Uterus (tissue), 3 donors: ENCODE measurements at regions not wholly inside any gene's neighbourhood (a gene's known extent, or its start where the extent isn't known, plus 50 kb on each side); places are given as distances from the start of the nearest gene placed in this dataset.
"Not testable (repeated sequence)": the region's sequence is repeated elsewhere in the genome, so short reads cannot be mapped to it uniquely, and the experiment has no call there.

Source experiments
- DNase-seq, 2 donors: peaks; one replicate each; pipeline ENCODE4 v3.0.0-alpha.2; 2019 to 2020
- H3K27ac ChIP-seq, 2 donors: fragments of 200-600 bp; sonication (generic); 1 replicate in 1 of 2; 2 replicates in 1 of 2; pipeline ENCODE4 v1.5.1; 2016 to 2018
- H3K27me3 ChIP-seq, 2 donors: fragments of 200-600 bp; sonication (generic); one replicate each; pipeline ENCODE4 v1.5.1; 2018 to 2019; ENCODE audit warnings: control low read depth in 1 of 2
- H3K36me3 ChIP-seq, 2 donors: fragments of 200-600 bp; sonication (generic); one replicate each; pipeline ENCODE4 v1.5.1; 2019; ENCODE audit warnings: control low read depth in 1 of 2
- H3K4me1 ChIP-seq, 2 donors: fragments of 200-600 bp; sonication (generic); one replicate each; pipeline ENCODE4 v1.5.1; 2018 to 2019; ENCODE audit warnings: control low read depth in 1 of 2
- H3K4me3 ChIP-seq, 2 donors: fragments of 200-600 bp; sonication (generic); 1 replicate in 1 of 2; 2 replicates in 1 of 2; pipeline ENCODE4 v1.5.1; 2018 to 2019; ENCODE audit warnings: mild to moderate bottlenecking in 1 of 2
- H3K9me3 ChIP-seq, 2 donors: fragments of 200-600 bp; sonication (generic); one replicate each; pipeline ENCODE4 v1.5.1; 2019; ENCODE audit warnings: control low read depth in 1 of 2
- POLR2A ChIP-seq, 2 donors: fragments of 450-650 bp; IDR thresholded peaks; one replicate each; pipeline ENCODE4 v1.6.1; 2016; ENCODE audit warnings: antibody characterized with exemption in 2 of 2, mild to moderate bottlenecking in 1 of 2, moderate library complexity in 1 of 2
- intact Hi-C: fragments of 100-400 bp; cut with DNase I; formaldehyde crosslinking; loops from one replicate; pipeline ENCODE4 v1.15.1; 2023; ENCODE audit warnings: low total_unique reads
- TF ChIP-seq, protein P1 (sequence below), 4 experiments: fragments of 200-600 bp in 2 of 4; fragments of 450-650 bp in 2 of 4; sonication (generic) in 2 of 4; IDR thresholded peaks; one replicate each; pipeline ENCODE4 v1.5.1; 2016 to 2019; ENCODE audit warnings: antibody characterized with exemption in 4 of 4, mild to moderate bottlenecking in 2 of 4, moderate library complexity in 1 of 4
- donor health status: DM: yes; HTN: yes; CAD: no.

DNA sequence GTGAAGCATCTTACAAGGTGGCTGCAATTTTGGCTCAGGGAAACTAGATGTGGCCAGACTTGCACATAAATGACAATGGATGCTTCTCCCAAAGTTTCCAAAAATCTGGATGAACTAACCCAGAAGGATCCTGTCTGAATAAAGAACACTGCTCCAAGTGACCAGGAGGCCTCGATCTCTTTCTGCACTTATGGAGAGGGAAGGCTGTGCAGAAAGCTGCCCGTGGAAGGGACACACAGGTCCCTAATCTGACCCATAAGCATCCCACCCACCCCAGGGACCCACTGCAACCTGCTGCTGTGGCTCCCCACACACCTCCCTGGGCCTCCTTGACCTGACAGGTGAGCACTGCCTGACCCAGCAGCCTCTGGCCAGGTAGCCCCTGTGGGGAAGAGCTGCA is 74.6 kb upstream of the SEC14L1 start:
- intact Hi-C loops = no loop called here
- no peak overlapping the region for H3K27ac ChIP-seq
- H3K4me1 ChIP-seq = no peaks in the 10 kb centered on the region
- no peak for DNase-seq
- no peak overlapping the region for H3K4me3 ChIP-seq
- no peaks in the 10 kb centered on the region for H3K36me3 ChIP-seq
- TF ChIP-seq, protein P1, sequence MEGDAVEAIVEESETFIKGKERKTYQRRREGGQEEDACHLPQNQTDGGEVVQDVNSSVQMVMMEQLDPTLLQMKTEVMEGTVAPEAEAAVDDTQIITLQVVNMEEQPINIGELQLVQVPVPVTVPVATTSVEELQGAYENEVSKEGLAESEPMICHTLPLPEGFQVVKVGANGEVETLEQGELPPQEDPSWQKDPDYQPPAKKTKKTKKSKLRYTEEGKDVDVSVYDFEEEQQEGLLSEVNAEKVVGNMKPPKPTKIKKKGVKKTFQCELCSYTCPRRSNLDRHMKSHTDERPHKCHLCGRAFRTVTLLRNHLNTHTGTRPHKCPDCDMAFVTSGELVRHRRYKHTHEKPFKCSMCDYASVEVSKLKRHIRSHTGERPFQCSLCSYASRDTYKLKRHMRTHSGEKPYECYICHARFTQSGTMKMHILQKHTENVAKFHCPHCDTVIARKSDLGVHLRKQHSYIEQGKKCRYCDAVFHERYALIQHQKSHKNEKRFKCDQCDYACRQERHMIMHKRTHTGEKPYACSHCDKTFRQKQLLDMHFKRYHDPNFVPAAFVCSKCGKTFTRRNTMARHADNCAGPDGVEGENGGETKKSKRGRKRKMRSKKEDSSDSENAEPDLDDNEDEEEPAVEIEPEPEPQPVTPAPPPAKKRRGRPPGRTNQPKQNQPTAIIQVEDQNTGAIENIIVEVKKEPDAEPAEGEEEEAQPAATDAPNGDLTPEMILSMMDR (IDR thresholded peaks at IDR 0.05) = no peak
- no peak for TF ChIP-seq POLR2A (IDR thresholded peaks at IDR 0.05)
- no peaks in the 10 kb centered on the region for H3K9me3 ChIP-seq
- H3K27me3 ChIP-seq = peaks cover 0 to 8% of the 10 kb centered on the region in 2 donors

DNA sequence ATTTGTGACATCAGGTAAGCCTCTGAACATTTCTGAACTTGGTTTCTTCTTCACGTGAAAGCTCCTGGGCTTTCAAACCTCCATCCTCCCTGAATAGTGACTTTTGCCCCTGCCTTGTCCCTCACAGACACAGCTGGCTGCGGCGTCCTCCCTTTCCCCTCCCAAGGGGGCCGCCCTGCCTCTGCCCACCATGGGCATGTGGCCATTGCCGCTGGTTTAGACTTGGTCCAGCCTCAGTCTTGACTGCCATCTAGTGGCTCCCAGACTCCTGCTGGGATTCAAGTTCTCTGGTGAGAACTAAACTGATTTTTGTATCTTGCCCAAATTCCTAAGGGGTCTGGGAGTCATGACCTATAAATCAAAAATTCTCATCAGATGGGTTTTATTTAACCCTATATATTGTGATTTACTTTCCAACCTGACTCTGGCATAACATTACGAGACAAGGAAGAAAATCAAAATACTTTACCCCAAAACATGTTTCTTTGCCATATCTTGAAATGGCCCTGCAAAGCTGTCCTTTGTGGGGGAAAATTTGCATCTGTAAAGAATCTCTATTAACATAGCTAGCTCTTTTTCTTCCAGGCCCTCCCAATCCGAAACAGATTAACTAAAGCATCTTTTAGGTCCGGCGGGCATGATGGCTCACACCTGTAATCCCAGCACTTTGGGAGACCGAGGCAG is 73.9 kb upstream of the SEC14L1 start:
- TF ChIP-seq, protein P1 (IDR thresholded peaks at IDR 0.05) = peak; percentile 60 to 71 (median 65)
- peak; percentile 38 to 40 for DNase-seq
- H3K9me3 ChIP-seq, intact Hi-C loops, H3K36me3 ChIP-seq, H3K27ac ChIP-seq, H3K4me3 ChIP-seq, H3K4me1 ChIP-seq: not testable (repeated sequence)
- peaks cover 0 to 15% of the 10 kb centered on the region in 2 donors for H3K27me3 ChIP-seq

DNA sequence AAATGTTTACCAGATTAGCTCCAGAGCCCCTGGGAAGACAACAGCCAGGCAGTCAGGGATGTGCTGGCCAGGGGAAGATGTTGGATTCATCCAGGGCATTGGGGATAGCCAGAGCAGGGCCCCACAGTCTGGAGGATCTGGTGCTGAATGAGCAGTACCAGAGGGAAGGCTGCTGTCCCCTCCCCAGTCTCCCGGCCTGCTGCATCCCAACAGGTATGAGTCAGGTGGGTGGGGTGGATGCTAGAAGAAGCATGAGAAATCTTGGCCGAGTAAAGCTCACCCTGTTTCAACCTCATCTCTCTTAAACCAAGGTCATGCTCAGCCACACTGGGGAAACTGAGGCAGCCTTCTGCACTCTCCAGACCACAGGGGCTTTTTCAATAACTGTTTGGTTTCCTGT is 71.9 kb upstream of the SEC14L1 start:
- peaks cover 0 to 18% of the 10 kb centered on the region in 2 donors for H3K27me3 ChIP-seq
- no peaks in the 10 kb centered on the region for H3K36me3 ChIP-seq
- H3K4me3 ChIP-seq = no peak overlapping the region
- no peak overlapping the region for H3K27ac ChIP-seq
- H3K9me3 ChIP-seq = no peaks in the 10 kb centered on the region
- TF ChIP-seq, protein P1 (IDR thresholded peaks at IDR 0.05) = no peak
- TF ChIP-seq POLR2A (IDR thresholded peaks at IDR 0.05) = no peak
- DNase-seq = no peak
- intact Hi-C loops = no loop called here
- H3K4me1 ChIP-seq = no peaks in the 10 kb centered on the region

DNA sequence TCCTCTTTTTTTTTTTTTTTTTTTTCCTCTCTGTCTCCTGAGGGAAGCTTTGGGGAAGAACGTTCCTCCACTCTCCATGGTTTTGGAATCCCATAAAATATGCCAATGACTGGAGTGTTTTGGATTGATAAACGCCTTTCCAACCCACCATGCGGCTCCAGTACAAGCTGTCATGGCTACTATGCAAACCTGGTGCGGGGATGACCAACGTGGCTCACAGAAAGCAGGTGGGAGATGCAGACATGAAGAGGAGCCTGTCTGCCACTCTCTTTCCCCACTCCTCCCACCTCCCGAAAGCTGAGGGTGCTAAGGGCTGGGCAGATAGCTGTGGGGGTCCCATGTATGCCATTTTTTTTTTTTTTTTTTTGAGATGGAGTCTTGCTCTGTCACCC is 69.9 kb upstream of the SEC14L1 start:
- H3K9me3 ChIP-seq = no peaks in the 10 kb centered on the region
- peaks cover 0 to 18% of the 10 kb centered on the region in 2 donors for H3K27me3 ChIP-seq
- H3K4me3 ChIP-seq = no peak overlapping the region
- intact Hi-C loops = no loop called here
- no peaks in the 10 kb centered on the region for H3K4me1 ChIP-seq
- DNase-seq = no peak
- TF ChIP-seq, protein P1 (IDR thresholded peaks at IDR 0.05) = no peak
- no peak for TF ChIP-seq POLR2A (IDR thresholded peaks at IDR 0.05)
- no peaks in the 10 kb centered on the region for H3K36me3 ChIP-seq
- no peak overlapping the region for H3K27ac ChIP-seq

DNA sequence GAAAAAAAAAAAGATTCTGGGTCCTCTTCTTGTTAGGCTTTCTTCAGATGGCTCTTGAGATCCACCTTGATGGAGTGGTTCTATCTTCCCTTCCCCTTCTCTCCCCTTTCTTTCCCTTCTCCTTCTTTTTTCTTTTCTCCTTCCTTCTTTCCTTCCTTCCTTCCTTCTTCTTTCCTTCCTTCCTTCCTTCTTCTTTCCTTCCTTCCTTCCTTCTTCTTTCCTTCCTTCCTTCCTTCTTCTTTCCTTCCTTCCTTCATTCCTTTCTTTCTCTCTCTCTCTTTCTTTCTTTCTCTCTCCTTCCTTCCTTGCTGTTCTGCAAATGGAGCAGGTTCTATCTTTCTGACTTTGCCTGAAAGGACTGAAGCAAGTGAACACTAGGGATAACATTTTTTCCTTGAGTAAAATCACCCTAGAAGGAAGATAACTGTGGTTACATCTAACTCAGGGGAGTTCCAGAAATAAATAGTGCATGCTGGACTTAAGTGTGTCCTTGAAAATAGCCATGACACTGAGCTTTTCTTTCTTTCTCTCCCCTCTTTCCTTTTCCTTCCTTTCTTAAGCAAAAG is 68.8 kb upstream of the SEC14L1 start:
- H3K9me3 ChIP-seq = no peaks in the 10 kb centered on the region
- DNase-seq = no peak
- H3K36me3 ChIP-seq = no peaks in the 10 kb centered on the region
- intact Hi-C loops = no loop called here
- H3K27ac ChIP-seq = no peak overlapping the region
- H3K4me3 ChIP-seq = no peak overlapping the region
- H3K4me1 ChIP-seq = no peaks in the 10 kb centered on the region
- peaks cover 0 to 18% of the 10 kb centered on the region in 2 donors for H3K27me3 ChIP-seq
- TF ChIP-seq POLR2A (IDR thresholded peaks at IDR 0.05) = no peak
- TF ChIP-seq, protein P1 (IDR thresholded peaks at IDR 0.05) = no peak
